Stimulated activated CD4-positive, alpha-beta T cell treated with anti-CD3 and anti-CD28 coated beads, Interleukin-2, amount 100 ng/mL, for 24 hours (primary cell): ENCODE measurements at regions not wholly inside any gene's neighbourhood (a gene's known extent, or its start where the extent isn't known, plus 50 kb on each side); places are given as distances from the start of the nearest gene placed in this dataset.
"Not testable (repeated sequence)": the region's sequence is repeated elsewhere in the genome, so short reads cannot be mapped to it uniquely, and the experiment has no call there.

ENCODE experiments used
- DNase-seq, 2 donors: peaks; one replicate each; pipeline ENCODE4 v3.0.0-alpha.2; 2020

DNA sequence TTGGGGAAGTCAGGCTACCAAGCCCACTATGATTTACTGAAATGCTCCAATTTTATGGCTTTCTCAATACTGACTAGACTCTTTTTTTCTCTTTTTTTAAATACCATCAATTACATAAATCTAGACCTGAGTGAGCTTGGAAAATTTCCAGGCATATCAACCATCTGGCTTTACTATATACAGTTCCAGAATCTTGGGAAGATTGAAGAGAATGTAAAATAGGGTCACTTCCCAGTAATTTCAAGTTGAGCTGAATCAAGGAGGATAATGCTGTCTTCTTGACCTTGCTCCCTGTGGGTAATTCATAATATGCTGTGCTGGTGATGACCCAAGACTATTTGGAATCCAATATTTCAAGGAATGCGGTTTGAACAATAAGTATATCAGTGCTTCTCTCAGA lies 108.1 kb downstream of the MAP3K21 start:
- no peak for DNase-seq

- no peak for DNase-seq
Measured at GRCh38 chr1:233439721-233440120, 112.2 kb downstream of the MAP3K21 start.

DNA sequence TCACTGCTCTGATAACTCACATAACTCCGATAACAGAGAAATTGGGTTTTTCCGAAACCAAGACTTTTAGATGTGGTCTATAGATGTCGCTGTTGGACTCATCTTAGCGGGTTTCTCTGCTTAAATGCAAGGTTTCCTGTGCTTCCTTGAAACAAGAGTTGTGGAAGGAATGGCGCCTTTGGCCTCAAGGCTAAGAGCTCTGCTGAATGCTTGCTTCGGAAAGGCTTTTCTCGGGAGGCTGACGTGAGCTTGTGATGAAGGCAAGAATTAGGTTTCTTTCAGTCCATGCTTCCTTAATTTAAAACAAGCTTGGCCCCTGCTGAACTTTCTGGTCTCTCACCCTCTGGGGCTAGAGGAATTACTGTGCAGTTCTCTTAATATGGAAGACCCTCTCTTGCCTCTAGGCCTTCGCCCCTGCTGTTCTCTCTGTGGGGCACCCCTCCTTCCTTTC lies 113.5 kb downstream of the MAP3K21 start:
- no peak for DNase-seq

GRCh38 chr1:233442026-233442780 lies 114.7 kb downstream of the MAP3K21 start:
- no peak for DNase-seq

DNA sequence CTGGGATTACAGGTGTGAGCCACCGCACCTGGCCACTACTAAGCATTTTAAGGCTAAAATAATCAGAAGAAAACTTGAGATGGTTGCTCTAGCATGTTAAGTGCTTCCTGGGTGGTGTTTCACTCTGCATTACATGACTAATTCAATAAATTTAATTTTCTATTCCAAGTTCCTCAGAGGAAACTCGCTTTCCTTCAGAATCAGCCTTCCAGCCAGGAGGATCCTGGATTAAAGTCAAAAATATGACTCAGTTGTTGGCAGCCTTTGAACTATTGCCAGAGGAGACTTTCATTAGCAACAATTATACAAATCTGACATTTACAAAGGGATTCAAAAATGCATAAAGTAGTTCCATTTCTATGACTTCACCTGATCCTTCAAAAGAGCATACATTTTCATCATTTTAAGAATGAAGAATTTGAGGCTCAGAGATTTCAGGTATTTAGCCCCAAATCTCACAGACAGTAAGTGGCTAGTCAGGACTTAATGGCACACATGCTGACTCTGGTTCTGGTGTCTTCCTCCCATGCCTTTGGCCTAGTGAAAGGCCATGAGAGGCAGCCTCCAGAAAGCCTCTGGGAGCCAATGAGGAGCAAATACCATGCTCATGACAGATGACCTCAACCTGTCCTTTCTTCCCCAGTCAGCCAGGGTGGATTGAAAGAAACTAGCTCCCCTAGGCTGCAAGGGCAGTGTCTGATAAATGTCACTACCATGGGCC lies 115.7 kb downstream of the MAP3K21 start:
- DNase-seq = no peak

DNA sequence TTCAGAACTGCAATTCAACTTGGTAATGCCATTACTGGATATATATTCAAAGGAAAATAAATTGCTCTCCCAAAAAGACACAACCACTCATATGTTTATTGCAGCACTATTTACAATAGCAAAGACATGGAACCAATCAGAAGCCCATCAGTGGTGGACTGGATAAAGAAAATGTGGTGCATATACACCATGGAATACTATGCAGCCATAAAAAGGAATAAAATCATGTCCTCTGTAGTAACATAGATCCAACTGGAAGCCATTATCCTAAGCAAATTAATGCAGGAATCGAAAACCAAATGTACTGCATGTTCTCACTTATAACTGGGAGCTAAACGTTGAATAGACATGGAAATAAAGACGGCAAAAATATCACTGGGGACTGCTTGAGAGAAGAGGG lies 117.0 kb downstream of the MAP3K21 start:
- no peak for DNase-seq

GRCh38 chr1:233445737-233446136 lies 118.2 kb downstream of the MAP3K21 start:
- DNase-seq = no peak

GRCh38 chr1:233446935-233447334 lies 119.4 kb downstream of the MAP3K21 start:
- no peak for DNase-seq

GRCh38 chr1:233448109-233448689 lies 120.7 kb downstream of the MAP3K21 start:
- DNase-seq = no peak

- no peak for DNase-seq
Measured at GRCh38 chr1:233452724-233453123, 125.2 kb downstream of the MAP3K21 start.

DNA sequence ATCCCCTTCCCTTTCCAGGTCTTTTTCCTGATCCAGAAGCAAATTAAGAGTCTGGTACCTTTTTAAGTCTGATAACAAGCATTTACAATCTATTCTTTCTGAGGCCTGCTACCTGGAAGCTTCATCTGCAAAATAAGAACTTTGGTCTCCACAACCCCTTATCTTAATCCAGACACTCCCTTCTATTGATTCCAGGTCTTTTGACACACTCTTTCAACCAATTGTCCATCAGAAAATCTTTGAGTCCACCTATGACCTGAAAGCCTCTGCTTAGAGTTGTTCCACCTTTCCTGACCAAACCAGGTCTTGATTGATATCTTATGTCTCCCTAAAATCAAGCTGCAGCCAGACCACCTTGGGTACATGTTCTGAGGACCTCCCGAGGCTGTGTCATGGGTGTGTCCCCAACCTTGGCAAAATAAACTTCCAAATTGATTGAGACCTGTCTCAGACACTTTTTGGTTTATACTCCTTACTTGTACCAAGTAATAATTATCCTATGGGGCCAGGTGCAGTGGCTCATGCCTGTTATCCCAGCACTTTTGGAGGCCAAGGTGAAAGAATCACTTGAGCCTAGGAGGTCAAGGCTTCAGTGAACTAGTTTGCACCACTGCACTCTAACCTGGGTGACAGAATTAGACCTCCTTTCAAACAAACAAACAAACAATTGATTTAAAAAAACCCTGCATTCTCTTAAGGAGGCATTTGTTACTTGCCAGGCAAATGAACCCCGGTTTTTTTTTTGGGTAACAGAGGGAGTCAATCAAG lies 126.1 kb downstream of the MAP3K21 start:
- DNase-seq = no peak

GRCh38 chr1:233459470-233459945 lies 132.0 kb downstream of the MAP3K21 start:
- DNase-seq = no peak

- no peak for DNase-seq
Measured at GRCh38 chr1:233459968-233460367, 132.4 kb downstream of the MAP3K21 start.

- DNase-seq = no peak
Measured at GRCh38 chr1:233460692-233461091, 133.2 kb downstream of the MAP3K21 start.

- no peak for DNase-seq
Measured at GRCh38 chr1:233461847-233462246, 134.3 kb downstream of the MAP3K21 start.

- no peak for DNase-seq
Measured at GRCh38 chr1:233463333-233463732, 135.8 kb downstream of the MAP3K21 start.

- no peak for DNase-seq
Measured at GRCh38 chr1:233465745-233466343, 138.3 kb downstream of the MAP3K21 start.

- no peak for DNase-seq
Measured at GRCh38 chr1:233470741-233471499, 143.0 kb upstream of the KCNK1 start.

DNA sequence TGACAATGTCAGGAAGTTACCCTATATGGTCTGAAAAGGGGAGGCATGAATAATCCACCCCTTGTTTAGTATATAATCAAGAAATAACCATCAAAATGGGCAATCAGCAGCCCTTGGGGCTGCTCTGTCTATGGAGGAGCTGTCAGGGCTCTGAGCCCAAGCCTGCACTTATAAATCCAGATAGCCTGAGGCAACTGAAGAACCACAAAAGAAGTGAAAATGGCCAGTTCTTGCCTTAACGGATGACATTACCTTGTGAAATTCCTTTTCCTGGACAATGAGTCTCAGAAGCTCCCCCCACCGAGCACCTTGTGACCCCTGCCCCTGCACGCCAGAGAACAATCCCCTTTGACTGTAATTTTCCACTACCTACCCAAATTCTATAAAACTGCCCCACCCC lies 142.1 kb upstream of the KCNK1 start:
- not testable (repeated sequence) for DNase-seq

GRCh38 chr1:233472796-233473195 lies 141.1 kb upstream of the KCNK1 start:
- not testable (repeated sequence) for DNase-seq

DNA sequence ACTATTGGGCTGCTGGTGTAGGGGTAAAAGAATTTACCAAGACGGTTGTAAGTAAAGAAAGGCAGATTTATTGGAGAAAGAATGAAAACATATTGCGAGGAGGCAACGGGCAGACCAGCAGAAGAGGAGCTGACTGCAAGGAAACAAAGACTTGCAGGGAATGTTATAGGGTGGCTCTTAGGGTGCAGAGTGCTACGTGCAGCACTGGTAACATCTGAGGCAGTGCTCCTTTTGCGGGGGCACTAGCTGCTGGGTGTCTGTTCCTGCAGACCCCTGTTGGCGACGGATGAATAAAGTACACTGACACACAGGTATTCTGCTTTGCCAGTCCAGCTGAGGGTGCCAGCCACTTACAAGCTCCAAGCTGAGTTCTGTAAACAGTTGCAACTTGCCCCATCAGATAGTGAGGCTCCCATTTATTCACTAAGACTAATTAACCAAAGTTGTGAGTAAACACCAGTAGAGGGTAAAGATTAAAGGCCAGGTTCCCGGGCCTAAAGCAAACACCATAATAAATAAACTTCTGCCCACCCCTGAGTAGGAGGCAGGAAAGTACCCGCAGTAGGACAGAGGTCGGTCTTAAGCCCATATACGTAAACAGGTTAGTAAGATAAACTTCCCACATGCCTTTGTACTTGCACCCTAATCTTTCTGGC lies 140.2 kb upstream of the KCNK1 start:
- no peak for DNase-seq
